GM12874 (cell line): ENCODE measurements at regions not wholly inside any gene's neighbourhood (a gene's known extent, or its start where the extent isn't known, plus 50 kb on each side); places are given as distances from the start of the nearest gene placed in this dataset.

Experiments
- TF ChIP-seq, protein P1 (sequence below): IDR thresholded peaks from 2 replicates; pipeline ENCODE4 v1.5.1; 2011; ENCODE audit warnings: low read depth, mild to moderate bottlenecking, control low read depth, low read length, moderate library complexity; ENCODE audit not compliant: insufficient read depth

GRCh38 chr7:120079022-120079421, 194.0 kb upstream of the KCND2 start:
- TF ChIP-seq, protein P1, sequence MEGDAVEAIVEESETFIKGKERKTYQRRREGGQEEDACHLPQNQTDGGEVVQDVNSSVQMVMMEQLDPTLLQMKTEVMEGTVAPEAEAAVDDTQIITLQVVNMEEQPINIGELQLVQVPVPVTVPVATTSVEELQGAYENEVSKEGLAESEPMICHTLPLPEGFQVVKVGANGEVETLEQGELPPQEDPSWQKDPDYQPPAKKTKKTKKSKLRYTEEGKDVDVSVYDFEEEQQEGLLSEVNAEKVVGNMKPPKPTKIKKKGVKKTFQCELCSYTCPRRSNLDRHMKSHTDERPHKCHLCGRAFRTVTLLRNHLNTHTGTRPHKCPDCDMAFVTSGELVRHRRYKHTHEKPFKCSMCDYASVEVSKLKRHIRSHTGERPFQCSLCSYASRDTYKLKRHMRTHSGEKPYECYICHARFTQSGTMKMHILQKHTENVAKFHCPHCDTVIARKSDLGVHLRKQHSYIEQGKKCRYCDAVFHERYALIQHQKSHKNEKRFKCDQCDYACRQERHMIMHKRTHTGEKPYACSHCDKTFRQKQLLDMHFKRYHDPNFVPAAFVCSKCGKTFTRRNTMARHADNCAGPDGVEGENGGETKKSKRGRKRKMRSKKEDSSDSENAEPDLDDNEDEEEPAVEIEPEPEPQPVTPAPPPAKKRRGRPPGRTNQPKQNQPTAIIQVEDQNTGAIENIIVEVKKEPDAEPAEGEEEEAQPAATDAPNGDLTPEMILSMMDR = no peak

DNA sequence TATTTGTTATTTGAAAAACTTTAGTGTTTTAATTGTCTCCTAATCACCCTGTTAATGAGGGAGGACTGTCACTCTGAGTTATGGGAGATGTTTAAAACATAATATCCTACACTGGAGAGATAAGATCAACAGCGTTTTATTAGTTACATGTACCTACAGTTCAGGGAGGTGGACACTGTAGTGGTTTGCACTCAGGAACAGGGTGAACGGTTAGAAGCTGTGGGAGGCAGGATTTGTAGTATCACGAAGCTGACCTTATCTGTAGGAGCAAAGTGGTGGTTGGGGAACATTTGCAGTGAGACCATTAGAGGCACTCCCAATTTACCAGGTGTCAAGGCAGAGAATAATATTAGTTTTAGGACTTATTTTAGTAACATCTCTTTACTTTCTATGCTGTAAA, 193.3 kb upstream of the KCND2 start:
- TF ChIP-seq, protein P1 = no peak

DNA sequence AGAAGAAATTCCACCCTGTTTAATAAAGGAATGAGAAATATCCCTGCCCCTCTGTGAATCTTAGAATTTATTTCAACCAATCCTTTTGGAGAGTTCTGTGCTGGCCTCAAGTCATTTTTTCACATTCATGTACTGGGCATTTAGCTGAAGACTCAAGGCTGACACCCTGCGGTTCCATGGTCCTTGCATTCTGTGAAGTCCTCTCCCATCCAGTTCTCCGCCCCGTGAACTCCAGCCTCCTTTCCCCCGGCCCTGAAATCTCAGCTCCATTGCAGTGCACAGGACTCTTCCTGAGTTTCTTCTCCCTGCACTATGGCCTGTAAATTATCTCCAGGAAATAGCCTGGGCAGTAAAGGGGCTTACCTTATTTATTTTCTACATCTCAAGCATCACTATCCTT, 183.0 kb upstream of the KCND2 start:
- TF ChIP-seq, protein P1 = no peak

- TF ChIP-seq, protein P1 = no peak
These were observed 181.2 kb upstream of the KCND2 start for GRCh38 chr7:120091807-120092206.

DNA sequence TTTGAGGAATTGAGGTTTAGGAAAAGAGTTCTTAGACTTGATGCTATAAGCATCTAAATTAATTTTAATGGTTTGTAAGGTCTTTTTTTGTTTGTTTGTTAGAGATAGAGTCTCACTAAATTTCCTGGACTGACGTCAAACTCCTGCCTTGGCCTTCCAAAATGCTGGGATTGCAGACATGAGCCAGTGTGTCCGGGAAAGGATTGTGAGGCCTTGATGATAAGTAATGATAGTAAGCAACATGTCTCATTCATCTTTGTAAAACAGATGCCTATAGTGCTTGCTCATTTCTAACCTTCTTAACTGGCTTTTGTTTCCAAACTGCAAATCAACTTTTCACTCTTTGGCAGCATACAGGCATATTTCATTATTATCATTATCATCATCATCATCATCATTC, 176.0 kb upstream of the KCND2 start:
- TF ChIP-seq, protein P1 = no peak

- TF ChIP-seq, protein P1 = no peak
These were observed 175.2 kb upstream of the KCND2 start for GRCh38 chr7:120097774-120098173.

DNA sequence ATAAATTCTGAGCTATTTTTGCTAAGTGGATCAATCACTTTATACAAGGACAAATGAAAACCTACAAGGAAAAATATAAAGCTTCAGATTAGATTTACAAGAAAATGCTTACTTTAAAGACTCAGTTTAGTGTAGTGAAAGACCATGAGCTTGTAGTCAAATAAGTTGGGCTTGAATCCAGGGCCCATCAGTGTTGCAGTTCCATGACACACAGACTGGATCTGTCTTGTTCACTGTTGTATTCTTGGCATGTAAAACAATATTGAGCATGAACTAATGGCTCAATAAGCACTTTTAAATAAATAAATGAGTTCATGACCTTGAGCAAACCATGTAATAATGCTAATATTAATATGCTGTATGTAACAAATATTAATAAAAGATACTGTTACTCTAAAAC, 164.6 kb upstream of the KCND2 start:
- TF ChIP-seq, protein P1 = no peak

- TF ChIP-seq, protein P1 = no peak
These were observed 162.8 kb upstream of the KCND2 start for GRCh38 chr7:120110169-120110568.
